ENCODE measurements at regions not wholly inside any gene's neighbourhood (a gene's known extent, or its start where the extent isn't known, plus 50 kb on each side); places are given as distances from the start of the nearest gene placed in this dataset.

- Histone ChIP-seq H3K4me3 (no peak overlapping the region), H3K9me3 (peaks cover 0 to 4% (median 0%) of the 10 kb centered on the region in 11 donors), H3K36me3 (no peaks in the 10 kb centered on the region), H3K27me3 (no peaks in the 10 kb centered on the region), H3K27ac (no peak overlapping the region), H3K4me1 (no peaks in the 10 kb centered on the region)
- ATAC-seq (no peak), DNase-seq (no peak)
- intact Hi-C loops (cut with DNase I): no loop called here
- WGBS, 2 donors: 65% methylated on average over 5 of the region's 5 CpGs
- TF ChIP-seq CTCF (IDR thresholded peaks at IDR 0.05): no peak
Measured at GRCh38 chr1:238458899-238459298, 568.2 kb upstream of the ZP4 start.

GRCh38 chr1:238457610-238458009 is 566.9 kb upstream of the ZP4 start:
- no peak for TF ChIP-seq CTCF (IDR thresholded peaks at IDR 0.05)
- peaks cover 0 to 6% (median 0%) of the 10 kb centered on the region in 11 donors for H3K9me3 ChIP-seq
- DNase-seq (no peak), ATAC-seq (no peak)
- no peaks in the 10 kb centered on the region for H3K27me3 ChIP-seq
- intact Hi-C loops (cut with DNase I): no loop called here
- H3K27ac ChIP-seq: no peak overlapping the region
- no peaks in the 10 kb centered on the region for H3K4me1 ChIP-seq
- no peaks in the 10 kb centered on the region for H3K36me3 ChIP-seq
- H3K4me3 ChIP-seq: no peak overlapping the region

- no peak overlapping the region for H3K27ac ChIP-seq
- DNase-seq (no peak), ATAC-seq (no peak)
- TF ChIP-seq CTCF (IDR thresholded peaks at IDR 0.05): no peak
- H3K4me1 ChIP-seq: no peaks in the 10 kb centered on the region
- 67 to 69% methylated on average over 4 of the region's 4 CpGs for WGBS, 2 donors
- H3K9me3 ChIP-seq: peaks cover 0 to 6% (median 0%) of the 10 kb centered on the region in 11 donors
- intact Hi-C loops (cut with DNase I): no loop called here
- no peaks in the 10 kb centered on the region for H3K36me3 ChIP-seq
- no peaks in the 10 kb centered on the region for H3K27me3 ChIP-seq
- H3K4me3 ChIP-seq: no peak overlapping the region
Measured at GRCh38 chr1:238451781-238452310, 561.1 kb upstream of the ZP4 start.

GRCh38 chr1:238450976-238451375 is 560.3 kb upstream of the ZP4 start:
- H3K4me1 ChIP-seq: no peaks in the 10 kb centered on the region
- H3K27me3 ChIP-seq: no peaks in the 10 kb centered on the region
- TF ChIP-seq CTCF (IDR thresholded peaks at IDR 0.05): no peak
- H3K9me3 ChIP-seq: peaks cover 0 to 6% (median 0%) of the 10 kb centered on the region in 11 donors
- ATAC-seq (no peak), DNase-seq (no peak)
- intact Hi-C loops (cut with DNase I): no loop called here
- no peaks in the 10 kb centered on the region for H3K36me3 ChIP-seq
- H3K27ac ChIP-seq: no peak overlapping the region
- H3K4me3 ChIP-seq: no peak overlapping the region

Measured in heart right ventricle (tissue), 16 donors.